Liver (tissue), 8 donors: ENCODE measurements at regions not wholly inside any gene's neighbourhood (a gene's known extent, or its start where the extent isn't known, plus 50 kb on each side); places are given as distances from the start of the nearest gene placed in this dataset.
"Not testable (repeated sequence)": the region's sequence is repeated elsewhere in the genome, so short reads cannot be mapped to it uniquely, and the experiment has no call there.

Experiments used
- DNase-seq: peaks from one replicate; pipeline ENCODE4 v3.0.0-alpha.2; 2017; ENCODE audit warnings: low spot score
- H3K27ac ChIP-seq, 2 donors: one replicate each; pipeline ENCODE4 v1.7.0; 2013; ENCODE audit warnings: inconsistent platforms in 2 of 2, low read length in 2 of 2, control low read depth in 1 of 2, low read depth in 1 of 2, mild to moderate bottlenecking in 1 of 2
- H3K27me3 ChIP-seq, 4 donors: one replicate each; pipeline versions ENCODE4 v1.6.1 to v1.7.0; 2013; ENCODE audit warnings: low read length in 3 of 4, inconsistent platforms in 1 of 4, mild to moderate bottlenecking in 1 of 4, moderate library complexity in 1 of 4; ENCODE audit not compliant: control insufficient read depth in 4 of 4, insufficient read depth in 4 of 4
- H3K36me3 ChIP-seq, 4 donors: one replicate each; pipeline versions ENCODE4 v1.6.1 to v1.7.0; 2013; ENCODE audit warnings: low read length in 3 of 4, mild to moderate bottlenecking in 3 of 4, low read depth in 1 of 4, moderate library complexity in 1 of 4; ENCODE audit not compliant: control insufficient read depth in 4 of 4, insufficient read depth in 3 of 4
- H3K4me1 ChIP-seq, 4 donors: one replicate each; pipeline versions ENCODE4 v1.6.1 to v1.7.0; 2013; ENCODE audit warnings: low read length in 3 of 4, mild to moderate bottlenecking in 3 of 4, moderate library complexity in 1 of 4; ENCODE audit not compliant: control insufficient read depth in 4 of 4, insufficient read depth in 4 of 4
- H3K4me3 ChIP-seq, 3 donors: one replicate each; pipeline versions ENCODE4 v1.6.1 to v1.7.0; 2013; ENCODE audit warnings: low read length in 3 of 3, control low read depth in 1 of 3, low read depth in 1 of 3, mild to moderate bottlenecking in 1 of 3
- H3K9ac ChIP-seq, 2 donors: one replicate each; pipeline ENCODE4 v1.7.0; 2013; ENCODE audit warnings: low read length in 2 of 2, mild to moderate bottlenecking in 2 of 2, moderate library complexity in 2 of 2, control low read depth in 1 of 2, low read depth in 1 of 2
- H3K9me3 ChIP-seq, 4 donors: one replicate each; pipeline versions ENCODE4 v1.6.1 to v1.7.0; 2013; ENCODE audit warnings: low read length in 3 of 4; ENCODE audit not compliant: control insufficient read depth in 4 of 4
- ATF3 ChIP-seq: IDR thresholded peaks from 2 replicates; pipeline ENCODE4 v1.6.1; 2016; ENCODE audit warnings: antibody characterized with exemption
- CTCF ChIP-seq: fragments of 150-350 bp; IDR thresholded peaks from 2 replicates; pipeline ENCODE4 v1.5.1; 2017; ENCODE audit warnings: improper control_type of control experiment, low read depth, low read length; ENCODE audit not compliant: missing input control
- EGR1 ChIP-seq, 2 donors: IDR thresholded peaks; 2 replicates each; pipeline ENCODE4 v1.6.1; 2016 to 2018; ENCODE audit warnings: antibody characterized with exemption in 2 of 2, low read depth in 2 of 2
- FOXA1 ChIP-seq: IDR thresholded peaks from 2 replicates; pipeline ENCODE4 v1.6.1; 2016; ENCODE audit warnings: antibody characterized with exemption
- FOXA2 ChIP-seq: IDR thresholded peaks from 2 replicates; pipeline ENCODE4 v1.6.1; 2016; ENCODE audit warnings: antibody characterized with exemption
- GABPA ChIP-seq, 2 donors: IDR thresholded peaks in 1 of 2; conservative IDR thresholded peaks in 1 of 2; 2 replicates each; pipeline ENCODE4 v1.6.1; 2016; ENCODE audit warnings: antibody characterized with exemption in 2 of 2, mild to moderate bottlenecking in 1 of 2, moderate library complexity in 1 of 2
- HNF4G ChIP-seq: IDR thresholded peaks from 2 replicates; pipeline ENCODE4 v1.6.1; 2016; ENCODE audit warnings: antibody characterized with exemption
- JUND ChIP-seq, 2 donors: IDR thresholded peaks; 2 replicates each; pipeline ENCODE4 v1.6.1; 2016; ENCODE audit warnings: antibody characterized with exemption in 2 of 2
- NR2F2 ChIP-seq: IDR thresholded peaks from 2 replicates; pipeline ENCODE4 v1.6.1; 2016; ENCODE audit warnings: antibody characterized with exemption
- RAD21 ChIP-seq, 2 donors: IDR thresholded peaks; 2 replicates each; pipeline ENCODE4 v1.6.1; 2016; ENCODE audit warnings: antibody characterized with exemption in 2 of 2, mild to moderate bottlenecking in 2 of 2
- RXRA ChIP-seq, 2 donors: IDR thresholded peaks; 2 replicates each; pipeline ENCODE4 v1.6.1; 2017 to 2018; ENCODE audit warnings: antibody characterized with exemption in 2 of 2, mild to moderate bottlenecking in 1 of 2
- SP1 ChIP-seq: IDR thresholded peaks from 2 replicates; pipeline ENCODE4 v1.6.1; 2018; ENCODE audit warnings: antibody characterized with exemption, mild to moderate bottlenecking
- TAF1 ChIP-seq: conservative IDR thresholded peaks from 2 replicates; pipeline ENCODE4 v1.6.1; 2016; ENCODE audit warnings: antibody characterized with exemption, mild to moderate bottlenecking
- YY1 ChIP-seq: IDR thresholded peaks from 2 replicates; pipeline ENCODE4 v1.6.1; 2016; ENCODE audit warnings: antibody characterized with exemption, mild to moderate bottlenecking
- WGBS: extraction: QIAGEN DNeasy Blood & Tissue Kit; methylation state at CpG from one replicate; pipeline ENCODE4 v1.1.7; 2013; 5-methylcytosine and 5-hydroxymethylcytosine counted together
- TF ChIP-seq, protein P1 (sequence below): IDR thresholded peaks from 2 replicates; pipeline ENCODE4 v1.6.1; 2016; ENCODE audit warnings: antibody characterized with exemption
- TF ChIP-seq, protein P2 (sequence below): IDR thresholded peaks from 2 replicates; pipeline ENCODE4 v1.6.1; 2016; ENCODE audit warnings: antibody characterized with exemption
- TF ChIP-seq, protein P3 (sequence below): IDR thresholded peaks from 2 replicates; pipeline ENCODE4 v1.6.1; 2016; ENCODE audit warnings: antibody characterized with exemption, mild to moderate bottlenecking
- donor health status: healthy.
- donor health status: healthy.
- donor health status: healthy.
- donor health status: healthy.
- donor health status: healthy.

DNA sequence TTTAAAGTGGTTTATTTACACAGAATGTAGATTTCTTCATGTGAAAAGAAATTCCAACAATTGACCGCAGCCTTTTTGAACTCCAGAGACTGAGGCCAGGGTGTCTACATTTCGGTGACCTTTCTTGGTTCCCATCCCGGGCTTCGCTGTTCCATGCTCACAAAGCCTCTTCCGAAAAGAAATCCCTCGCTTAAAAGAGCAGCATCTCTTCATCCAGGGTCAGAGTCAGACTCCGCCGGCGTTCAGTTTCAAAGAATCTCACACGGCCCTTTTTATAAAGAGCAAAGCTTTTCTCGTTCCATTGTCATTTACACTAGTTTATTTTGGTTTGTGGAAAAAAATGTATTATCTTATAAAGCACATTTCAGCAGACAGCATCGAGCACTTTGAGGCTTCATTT, 530.6 kb upstream of the B3GAT1 start:
- Histone ChIP-seq H3K27ac (no peak overlapping the region), H3K9ac (no peak overlapping the region), H3K27me3 (no peaks in the 10 kb centered on the region), H3K4me3 (no peak overlapping the region), H3K4me1 (no peaks in the 10 kb centered on the region), H3K9me3 (no peaks in the 10 kb centered on the region), H3K36me3 (no peaks in the 10 kb centered on the region)
- DNase-seq = no peak
- TF ChIP-seq HNF4G = no peak
- TF ChIP-seq EGR1 (IDR thresholded peaks at IDR 0.05; ENCODE audit: low read depth in 2 of 2) = no peak
- no peak for TF ChIP-seq SP1
- TF ChIP-seq GABPA (IDR thresholded peaks at IDR 0.05 in 1 of 2, conservative IDR thresholded peaks at IDR 0.05 in 1 of 2) = no peak
- TF ChIP-seq FOXA1 = no peak
- no peak for TF ChIP-seq TAF1
- TF ChIP-seq RXRA (IDR thresholded peaks at IDR 0.05) = no peak
- TF ChIP-seq, protein P1, sequence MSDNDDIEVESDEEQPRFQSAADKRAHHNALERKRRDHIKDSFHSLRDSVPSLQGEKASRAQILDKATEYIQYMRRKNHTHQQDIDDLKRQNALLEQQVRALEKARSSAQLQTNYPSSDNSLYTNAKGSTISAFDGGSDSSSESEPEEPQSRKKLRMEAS = no peak
- TF ChIP-seq JUND (IDR thresholded peaks at IDR 0.05) = no peak
- TF ChIP-seq NR2F2 = no peak
- TF ChIP-seq, protein P2, sequence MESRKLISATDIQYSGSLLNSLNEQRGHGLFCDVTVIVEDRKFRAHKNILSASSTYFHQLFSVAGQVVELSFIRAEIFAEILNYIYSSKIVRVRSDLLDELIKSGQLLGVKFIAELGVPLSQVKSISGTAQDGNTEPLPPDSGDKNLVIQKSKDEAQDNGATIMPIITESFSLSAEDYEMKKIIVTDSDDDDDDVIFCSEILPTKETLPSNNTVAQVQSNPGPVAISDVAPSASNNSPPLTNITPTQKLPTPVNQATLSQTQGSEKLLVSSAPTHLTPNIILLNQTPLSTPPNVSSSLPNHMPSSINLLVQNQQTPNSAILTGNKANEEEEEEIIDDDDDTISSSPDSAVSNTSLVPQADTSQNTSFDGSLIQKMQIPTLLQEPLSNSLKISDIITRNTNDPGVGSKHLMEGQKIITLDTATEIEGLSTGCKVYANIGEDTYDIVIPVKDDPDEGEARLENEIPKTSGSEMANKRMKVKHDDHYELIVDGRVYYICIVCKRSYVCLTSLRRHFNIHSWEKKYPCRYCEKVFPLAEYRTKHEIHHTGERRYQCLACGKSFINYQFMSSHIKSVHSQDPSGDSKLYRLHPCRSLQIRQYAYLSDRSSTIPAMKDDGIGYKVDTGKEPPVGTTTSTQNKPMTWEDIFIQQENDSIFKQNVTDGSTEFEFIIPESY = no peak
- no peak for TF ChIP-seq ATF3
- no peak for TF ChIP-seq RAD21 (IDR thresholded peaks at IDR 0.05)
- TF ChIP-seq FOXA2 = no peak
- no peak for TF ChIP-seq CTCF
- TF ChIP-seq, protein P3, sequence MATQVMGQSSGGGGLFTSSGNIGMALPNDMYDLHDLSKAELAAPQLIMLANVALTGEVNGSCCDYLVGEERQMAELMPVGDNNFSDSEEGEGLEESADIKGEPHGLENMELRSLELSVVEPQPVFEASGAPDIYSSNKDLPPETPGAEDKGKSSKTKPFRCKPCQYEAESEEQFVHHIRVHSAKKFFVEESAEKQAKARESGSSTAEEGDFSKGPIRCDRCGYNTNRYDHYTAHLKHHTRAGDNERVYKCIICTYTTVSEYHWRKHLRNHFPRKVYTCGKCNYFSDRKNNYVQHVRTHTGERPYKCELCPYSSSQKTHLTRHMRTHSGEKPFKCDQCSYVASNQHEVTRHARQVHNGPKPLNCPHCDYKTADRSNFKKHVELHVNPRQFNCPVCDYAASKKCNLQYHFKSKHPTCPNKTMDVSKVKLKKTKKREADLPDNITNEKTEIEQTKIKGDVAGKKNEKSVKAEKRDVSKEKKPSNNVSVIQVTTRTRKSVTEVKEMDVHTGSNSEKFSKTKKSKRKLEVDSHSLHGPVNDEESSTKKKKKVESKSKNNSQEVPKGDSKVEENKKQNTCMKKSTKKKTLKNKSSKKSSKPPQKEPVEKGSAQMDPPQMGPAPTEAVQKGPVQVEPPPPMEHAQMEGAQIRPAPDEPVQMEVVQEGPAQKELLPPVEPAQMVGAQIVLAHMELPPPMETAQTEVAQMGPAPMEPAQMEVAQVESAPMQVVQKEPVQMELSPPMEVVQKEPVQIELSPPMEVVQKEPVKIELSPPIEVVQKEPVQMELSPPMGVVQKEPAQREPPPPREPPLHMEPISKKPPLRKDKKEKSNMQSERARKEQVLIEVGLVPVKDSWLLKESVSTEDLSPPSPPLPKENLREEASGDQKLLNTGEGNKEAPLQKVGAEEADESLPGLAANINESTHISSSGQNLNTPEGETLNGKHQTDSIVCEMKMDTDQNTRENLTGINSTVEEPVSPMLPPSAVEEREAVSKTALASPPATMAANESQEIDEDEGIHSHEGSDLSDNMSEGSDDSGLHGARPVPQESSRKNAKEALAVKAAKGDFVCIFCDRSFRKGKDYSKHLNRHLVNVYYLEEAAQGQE = no peak
- no peak for TF ChIP-seq YY1
- 77% methylated on average over 12 of the region's 12 CpGs for WGBS

GRCh38 chr11:134941936-134942600, 530.0 kb upstream of the B3GAT1 start:
- 60% methylated on average over 18 of the region's 18 CpGs for whole genome bisulfite sequencing
- not testable (repeated sequence) for DNase-seq, H3K36me3 ChIP-seq

More at GRCh38 chr11:134941936-134942600, 530.0 kb upstream of the B3GAT1 start:
- not testable (repeated sequence) for H3K4me3 ChIP-seq, H3K9ac ChIP-seq, H3K4me1 ChIP-seq, H3K27me3 ChIP-seq, H3K9me3 ChIP-seq, H3K27ac ChIP-seq
